ENCODE measurements at regions not wholly inside any gene's neighbourhood (a gene's known extent, or its start where the extent isn't known, plus 50 kb on each side); places are given as distances from the start of the nearest gene placed in this dataset.

GRCh38 chr15:45941367-45941766 lies 306.5 kb downstream of the SQOR start:
- H3K27ac ChIP-seq: no peak overlapping the region
- TF ChIP-seq ZFX (IDR thresholded peaks at IDR 0.05; ENCODE audit: borderline replicate concordance): no peak
- no peak for TF ChIP-seq CTCF (IDR thresholded peaks at IDR 0.05)

GRCh38 chr15:45943240-45943639 lies 308.4 kb downstream of the SQOR start:
- no peak overlapping the region for H3K27ac ChIP-seq
- TF ChIP-seq ZFX (IDR thresholded peaks at IDR 0.05; ENCODE audit: borderline replicate concordance): no peak
- TF ChIP-seq CTCF (IDR thresholded peaks at IDR 0.05): no peak

- H3K27ac ChIP-seq: no peak overlapping the region
- TF ChIP-seq CTCF (IDR thresholded peaks at IDR 0.05) (no peak), ZFX (IDR thresholded peaks at IDR 0.05; ENCODE audit: borderline replicate concordance) (no peak)
Observed at GRCh38 chr15:45946111-45946510, 311.3 kb downstream of the SQOR start.

- no peak overlapping the region for H3K27ac ChIP-seq
- TF ChIP-seq CTCF (IDR thresholded peaks at IDR 0.05): no peak
- TF ChIP-seq ZFX (IDR thresholded peaks at IDR 0.05; ENCODE audit: borderline replicate concordance): no peak
Observed at GRCh38 chr15:45948181-45948621, 313.4 kb downstream of the SQOR start.

GRCh38 chr15:45958924-45959323 lies 324.1 kb downstream of the SQOR start:
- TF ChIP-seq CTCF (IDR thresholded peaks at IDR 0.05) (no peak), ZFX (IDR thresholded peaks at IDR 0.05; ENCODE audit: borderline replicate concordance) (no peak)
- no peak overlapping the region for H3K27ac ChIP-seq

- TF ChIP-seq ZFX (IDR thresholded peaks at IDR 0.05; ENCODE audit: borderline replicate concordance) (no peak), CTCF (IDR thresholded peaks at IDR 0.05) (no peak)
- H3K27ac ChIP-seq: no peak overlapping the region
Observed at GRCh38 chr15:45962733-45963132, 327.9 kb downstream of the SQOR start.

- H3K27ac ChIP-seq: no peak overlapping the region
- no peak for TF ChIP-seq CTCF (IDR thresholded peaks at IDR 0.05)
- TF ChIP-seq ZFX (IDR thresholded peaks at IDR 0.05; ENCODE audit: borderline replicate concordance): no peak
Observed at GRCh38 chr15:45970542-45970941, 335.7 kb downstream of the SQOR start.
